ENCODE measurements at regions not wholly inside any gene's neighbourhood (a gene's known extent, or its start where the extent isn't known, plus 50 kb on each side); places are given as distances from the start of the nearest gene placed in this dataset.
A peak's percentile ranks its signal among the peaks of the same experiment; 100 is the strongest.
"Not testable (repeated sequence)": the region's sequence is repeated elsewhere in the genome, so short reads cannot be mapped to it uniquely, and the experiment has no call there.

DNA sequence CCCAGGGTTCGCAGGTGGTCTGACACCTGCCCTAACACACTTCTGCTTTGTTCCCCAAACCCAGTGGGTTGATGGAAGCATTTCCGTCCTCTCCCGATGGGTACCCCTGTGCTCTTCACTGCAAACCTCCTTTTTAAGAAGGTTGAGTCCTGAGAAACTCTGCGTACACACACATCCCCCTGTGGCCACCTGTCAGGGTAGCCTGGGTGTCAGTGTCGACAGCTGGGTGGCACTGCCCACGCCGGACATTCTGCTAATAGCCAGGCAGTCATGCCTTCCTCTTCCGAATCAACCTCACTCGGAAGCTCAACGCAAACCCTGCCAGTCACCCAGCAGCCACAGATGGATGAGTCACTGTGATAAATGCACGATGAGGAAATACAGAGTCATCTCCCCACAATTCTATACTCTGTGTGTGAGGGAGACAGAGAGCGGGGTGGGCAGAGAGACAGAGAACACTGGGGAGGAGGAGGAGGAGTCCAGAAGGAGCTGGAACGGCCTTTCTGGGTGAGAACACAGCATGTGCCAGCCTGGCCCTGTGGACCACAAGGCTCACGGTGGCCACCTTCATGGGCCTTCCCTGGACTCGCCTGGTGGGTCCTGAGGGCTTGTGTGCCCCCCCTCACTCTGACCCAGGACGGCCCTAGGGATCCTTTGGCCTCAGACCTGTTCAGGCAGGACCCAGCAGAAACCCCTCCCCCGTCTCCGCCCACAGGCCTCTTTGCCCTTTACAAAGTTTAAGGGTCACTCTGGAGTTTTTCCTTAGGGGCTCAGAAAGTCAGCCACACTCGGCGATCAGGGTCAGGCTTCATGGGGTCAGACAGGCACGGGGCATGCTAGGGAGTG is 4477.7 kb upstream of the TPTE start:
- H3K4me3 ChIP-seq (replicated peaks; ENCODE audit: insufficient read depth, low read length), result not testable (repeated sequence)

DNA sequence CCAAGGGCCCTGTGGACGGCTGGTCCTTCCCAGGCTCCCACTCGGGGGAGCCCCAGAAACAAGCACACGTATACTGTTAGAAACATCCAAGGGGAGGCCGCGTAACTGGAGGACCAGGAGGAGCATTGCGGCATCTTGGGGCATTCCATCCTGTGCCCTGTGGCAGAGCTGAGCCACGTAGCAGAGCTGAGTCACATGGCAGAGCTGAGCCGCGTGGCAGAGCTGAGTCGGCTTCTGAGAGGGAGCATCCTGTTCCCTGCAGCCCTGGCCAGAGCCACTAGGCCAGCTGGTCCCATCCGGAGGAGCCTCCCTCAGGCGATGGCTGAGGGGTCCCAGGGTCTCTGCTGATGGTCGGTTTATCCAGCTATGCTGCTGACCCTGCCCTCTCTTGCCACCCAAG is 4476.7 kb upstream of the TPTE start:
- H3K4me3 ChIP-seq (replicated peaks; ENCODE audit: insufficient read depth, low read length); H3K27me3 ChIP-seq (ENCODE audit: insufficient read depth, poor library complexity, severe bottlenecking); H3K27ac ChIP-seq (replicated peaks); DNase-seq (ENCODE audit: low read depth in 1 of 2, low spot score in 1 of 2): not testable (repeated sequence)

More for the DNA sequence above, 4477.7 kb upstream of the TPTE start:
- H3K27ac ChIP-seq (replicated peaks); H3K27me3 ChIP-seq (ENCODE audit: insufficient read depth, poor library complexity, severe bottlenecking): not testable (repeated sequence)
- peak in 1 of 2 experiments; percentile 11 for DNase-seq (ENCODE audit: low read depth in 1 of 2, low spot score in 1 of 2)

DNA sequence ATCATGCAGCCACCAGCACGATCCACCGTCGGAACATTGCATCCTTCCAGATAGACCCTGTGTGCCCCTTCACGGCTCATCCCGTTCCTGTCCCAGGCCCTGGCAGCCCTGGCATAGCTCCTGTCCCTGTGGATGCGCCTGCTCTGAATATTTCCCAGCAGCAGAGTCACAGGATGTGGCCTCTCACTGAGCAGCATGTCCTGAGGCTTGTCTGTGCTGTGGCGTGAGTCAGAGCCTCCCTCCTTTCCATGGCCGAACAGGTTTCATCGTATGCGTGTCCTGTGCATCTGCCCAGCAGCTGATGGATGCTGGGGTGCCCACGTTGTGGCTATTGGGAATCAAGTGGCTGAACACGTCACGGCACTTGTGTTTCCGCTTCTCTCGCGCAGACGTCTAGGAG is 4471.5 kb upstream of the TPTE start:
- DNase-seq (ENCODE audit: low read depth in 1 of 2, low spot score in 1 of 2), result not testable (repeated sequence)

DNA sequence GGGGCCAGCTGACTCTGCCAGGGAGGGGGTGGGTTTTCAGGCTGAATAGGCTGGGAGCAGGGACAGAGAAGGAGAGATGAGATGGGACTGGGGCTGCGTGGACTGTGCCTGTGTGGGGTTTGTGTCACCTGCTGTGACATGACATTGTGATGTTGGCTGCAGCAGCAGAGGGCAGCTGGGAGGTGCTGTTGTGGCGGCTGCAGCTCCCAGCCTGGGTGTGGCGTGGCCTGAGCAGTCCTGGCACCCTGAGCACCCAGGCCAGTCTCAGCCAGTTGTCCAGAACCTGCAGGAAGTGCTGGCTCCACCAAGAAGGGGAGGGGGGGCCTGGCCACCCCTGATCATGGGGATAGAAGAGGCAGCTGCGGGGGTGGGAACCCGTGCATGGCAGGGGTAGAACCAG is 4469.3 kb upstream of the TPTE start:
- not testable (repeated sequence) for DNase-seq (ENCODE audit: low read depth in 1 of 2, low spot score in 1 of 2); H3K27me3 ChIP-seq (ENCODE audit: insufficient read depth, poor library complexity, severe bottlenecking); H3K27ac ChIP-seq (replicated peaks); H3K4me3 ChIP-seq (replicated peaks; ENCODE audit: insufficient read depth, low read length)

More for the DNA sequence above, 4471.5 kb upstream of the TPTE start:
- not testable (repeated sequence) for H3K27me3 ChIP-seq (ENCODE audit: insufficient read depth, poor library complexity, severe bottlenecking); H3K27ac ChIP-seq (replicated peaks); H3K4me3 ChIP-seq (replicated peaks; ENCODE audit: insufficient read depth, low read length)

DNA sequence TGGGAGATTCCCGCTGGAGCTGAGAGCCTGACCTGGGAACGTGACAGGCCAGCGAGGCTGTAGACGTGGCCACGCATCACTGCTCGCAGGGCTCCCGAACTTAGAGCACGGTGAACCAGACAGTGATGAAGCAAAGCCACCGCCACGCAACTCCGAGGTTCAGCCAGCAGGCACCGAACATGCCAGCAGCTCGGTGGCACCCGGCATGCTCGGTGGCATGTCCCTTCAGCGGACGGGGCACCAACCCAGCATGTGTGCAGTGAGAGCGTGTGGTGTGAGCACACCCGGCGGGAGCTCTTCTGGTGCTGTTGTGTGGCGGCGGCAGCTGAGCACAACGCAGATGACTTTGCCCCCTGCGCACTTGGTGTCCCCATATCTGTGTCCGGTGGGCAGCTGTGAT is 4468.2 kb upstream of the TPTE start:
- not testable (repeated sequence) for H3K27me3 ChIP-seq (ENCODE audit: insufficient read depth, poor library complexity, severe bottlenecking); DNase-seq (ENCODE audit: low read depth in 1 of 2, low spot score in 1 of 2); H3K4me3 ChIP-seq (replicated peaks; ENCODE audit: insufficient read depth, low read length); H3K27ac ChIP-seq (replicated peaks)

DNA sequence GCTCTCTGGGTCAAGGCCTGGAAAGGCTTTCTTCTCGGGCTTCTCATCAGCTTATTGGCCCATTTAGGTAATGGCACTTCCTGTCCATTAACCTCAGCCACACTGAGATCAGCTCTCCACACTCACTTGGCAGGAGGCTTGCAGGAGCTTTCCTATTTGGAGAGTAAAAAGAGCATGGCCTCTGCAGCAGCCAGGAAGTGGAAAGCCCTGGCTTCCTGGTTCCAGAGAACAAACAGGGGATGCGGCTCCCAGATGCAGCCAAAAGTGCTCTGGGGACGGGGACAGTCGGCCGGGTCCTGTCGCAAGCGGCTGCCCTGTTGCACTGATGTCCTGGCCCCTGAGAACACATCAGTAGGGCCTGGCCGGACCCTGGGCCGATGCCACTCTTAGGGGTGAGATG is 4462.4 kb upstream of the TPTE start:
- not testable (repeated sequence) for H3K27me3 ChIP-seq (ENCODE audit: insufficient read depth, poor library complexity, severe bottlenecking); DNase-seq (ENCODE audit: low read depth in 1 of 2, low spot score in 1 of 2); H3K4me3 ChIP-seq (replicated peaks; ENCODE audit: insufficient read depth, low read length); H3K27ac ChIP-seq (replicated peaks)

DNA sequence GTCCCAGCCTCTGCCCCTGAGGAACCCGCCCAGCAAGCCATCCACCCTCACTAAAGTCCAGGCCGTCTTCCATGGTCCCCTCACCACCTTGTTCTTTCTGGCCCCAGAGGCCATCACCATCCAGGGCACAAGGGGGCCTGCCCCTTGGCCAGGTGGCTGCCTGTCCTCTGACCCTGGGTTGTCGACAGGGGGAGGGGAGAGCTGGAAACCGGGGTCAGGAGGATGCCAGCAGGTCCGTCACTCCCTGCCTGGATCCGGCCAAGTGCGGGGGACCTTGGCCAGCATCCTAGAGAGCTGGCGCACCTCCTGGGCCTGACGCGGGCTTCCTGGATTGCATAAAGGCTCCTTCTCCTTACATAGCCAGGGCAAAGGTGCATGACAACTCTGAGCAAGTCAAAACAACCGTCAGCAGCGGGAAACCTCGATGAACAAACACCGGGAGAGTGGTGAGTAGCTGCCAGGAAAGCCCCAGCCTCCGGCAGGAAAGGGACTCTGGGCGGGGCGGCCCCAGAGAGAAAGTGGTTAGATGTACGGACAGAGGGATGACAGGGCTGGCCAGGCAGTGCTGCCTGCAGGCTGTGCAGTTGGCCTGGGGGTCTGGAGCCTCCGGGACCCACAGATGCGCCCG is 4461.2 kb upstream of the TPTE start:
- H3K27ac ChIP-seq (replicated peaks); H3K4me3 ChIP-seq (replicated peaks; ENCODE audit: insufficient read depth, low read length); H3K27me3 ChIP-seq (ENCODE audit: insufficient read depth, poor library complexity, severe bottlenecking); DNase-seq (ENCODE audit: low read depth in 1 of 2, low spot score in 1 of 2): not testable (repeated sequence)

DNA sequence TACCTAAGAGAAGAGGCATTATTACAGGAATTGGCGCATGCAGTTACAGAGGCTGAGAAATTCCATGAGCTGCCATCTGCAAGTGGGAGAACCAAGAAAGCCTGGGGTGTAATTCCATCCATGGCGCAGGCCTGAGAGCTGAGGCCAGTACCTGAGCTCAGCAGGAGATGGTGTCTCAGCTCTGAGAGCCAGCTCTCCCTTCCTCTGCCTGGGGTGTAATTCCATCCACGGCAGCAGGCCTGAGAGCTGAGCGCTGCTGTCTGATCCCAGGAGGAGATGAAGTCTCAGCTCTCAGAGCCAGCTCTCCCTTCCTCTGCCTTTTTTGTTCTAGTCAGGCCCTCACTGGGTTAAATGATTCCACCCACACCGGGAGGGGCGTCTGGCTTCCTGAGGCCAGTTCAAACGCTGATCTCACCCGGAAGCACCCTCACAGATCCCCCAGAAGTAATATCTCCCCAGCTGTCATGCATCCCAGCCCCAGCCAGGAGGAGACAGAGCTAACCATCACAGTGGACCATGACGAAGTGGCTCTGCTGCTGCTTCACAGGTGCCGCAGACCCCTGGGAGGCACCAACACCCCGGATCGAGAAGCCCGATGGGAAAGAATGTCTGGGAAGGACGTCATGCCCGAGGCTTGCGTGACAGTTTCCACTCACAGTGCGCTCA is 4454.9 kb upstream of the TPTE start:
- not testable (repeated sequence) for DNase-seq (ENCODE audit: low read depth in 1 of 2, low spot score in 1 of 2); H3K27ac ChIP-seq (replicated peaks); H3K27me3 ChIP-seq (ENCODE audit: insufficient read depth, poor library complexity, severe bottlenecking); H3K4me3 ChIP-seq (replicated peaks; ENCODE audit: insufficient read depth, low read length)

DNA sequence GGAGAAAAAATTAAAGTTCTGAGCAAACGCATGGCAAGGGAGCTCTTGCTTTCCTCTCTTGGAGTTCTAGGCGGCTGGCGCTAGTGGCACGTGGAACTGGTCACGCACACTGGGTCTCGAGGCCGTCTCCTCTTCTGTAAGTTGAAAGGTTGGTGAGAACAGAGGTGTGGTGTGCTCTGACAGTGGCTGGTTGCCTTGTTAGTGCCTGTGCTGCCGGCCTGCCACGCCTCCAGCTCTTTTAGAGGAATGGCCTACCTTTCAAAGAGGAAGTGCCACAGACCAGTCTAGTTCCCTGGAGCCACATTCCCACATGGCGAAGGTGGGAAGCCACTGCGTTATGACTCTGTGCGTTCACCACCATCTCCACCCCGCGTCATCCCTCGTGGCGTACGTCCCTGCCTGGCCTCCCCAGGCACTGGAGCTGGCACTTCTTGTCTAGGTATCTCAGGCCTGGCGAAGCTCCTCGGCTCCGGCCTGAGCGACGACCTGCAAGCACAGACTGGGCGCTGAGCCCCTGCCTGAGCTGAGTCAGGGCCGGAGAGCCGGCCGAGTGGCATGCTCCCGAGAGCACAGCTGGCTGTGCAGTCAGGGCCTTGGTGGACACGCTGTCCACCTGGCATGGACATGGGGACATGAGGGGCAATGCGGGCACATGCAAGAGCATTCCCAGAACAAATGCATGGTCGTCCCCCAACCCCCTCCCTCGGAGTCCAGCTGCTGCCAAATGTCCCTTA is 4453.1 kb upstream of the TPTE start:
- H3K27ac ChIP-seq (replicated peaks); H3K27me3 ChIP-seq (ENCODE audit: insufficient read depth, poor library complexity, severe bottlenecking); H3K4me3 ChIP-seq (replicated peaks; ENCODE audit: insufficient read depth, low read length); DNase-seq (ENCODE audit: low read depth in 1 of 2, low spot score in 1 of 2): not testable (repeated sequence)

DNA sequence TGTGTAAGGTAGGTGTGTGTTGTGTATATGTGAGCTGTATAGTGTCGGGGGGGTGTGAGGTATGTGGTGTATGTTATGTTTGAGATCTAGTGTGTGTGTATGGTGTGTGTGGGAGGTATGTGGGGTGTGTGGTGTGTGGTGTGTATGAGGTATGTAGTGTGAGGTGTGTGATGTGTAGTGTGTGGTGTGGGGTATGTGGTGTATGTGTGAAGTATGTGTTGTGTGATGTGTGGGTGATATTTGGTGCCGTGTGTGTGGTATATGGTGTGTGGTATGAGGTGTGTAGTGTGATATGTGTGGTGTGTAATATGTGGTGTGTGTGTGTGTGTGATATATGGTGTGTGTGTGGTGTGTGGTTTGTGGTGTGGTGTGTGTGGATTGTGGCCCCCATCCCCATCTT is 4451.2 kb upstream of the TPTE start:
- not testable (repeated sequence) for H3K27ac ChIP-seq (replicated peaks); H3K4me3 ChIP-seq (replicated peaks; ENCODE audit: insufficient read depth, low read length); DNase-seq (ENCODE audit: low read depth in 1 of 2, low spot score in 1 of 2); H3K27me3 ChIP-seq (ENCODE audit: insufficient read depth, poor library complexity, severe bottlenecking)

DNA sequence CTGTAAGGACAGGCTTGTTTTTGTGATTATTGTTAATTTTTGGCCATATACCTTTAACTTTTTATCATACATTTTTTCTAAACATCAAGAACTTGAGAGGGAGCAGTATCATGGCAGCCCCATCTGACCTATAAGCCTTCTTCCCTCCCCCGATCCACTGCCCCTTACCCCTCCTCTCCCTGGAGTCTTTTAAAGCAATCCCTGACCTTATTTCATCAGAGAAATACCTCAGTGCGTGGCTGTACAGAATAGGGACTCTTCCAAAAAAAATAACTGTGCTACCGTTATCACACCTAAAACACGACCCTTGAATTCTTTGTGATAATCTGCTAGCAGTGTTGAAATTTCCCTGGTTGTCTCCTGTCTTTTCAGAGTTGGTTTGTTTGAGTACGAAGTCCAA is 4448.7 kb upstream of the TPTE start:
- DNase-seq (ENCODE audit: low read depth in 1 of 2, low spot score in 1 of 2); H3K27ac ChIP-seq (replicated peaks); H3K4me3 ChIP-seq (replicated peaks; ENCODE audit: insufficient read depth, low read length); H3K27me3 ChIP-seq (ENCODE audit: insufficient read depth, poor library complexity, severe bottlenecking): not testable (repeated sequence)

DNA sequence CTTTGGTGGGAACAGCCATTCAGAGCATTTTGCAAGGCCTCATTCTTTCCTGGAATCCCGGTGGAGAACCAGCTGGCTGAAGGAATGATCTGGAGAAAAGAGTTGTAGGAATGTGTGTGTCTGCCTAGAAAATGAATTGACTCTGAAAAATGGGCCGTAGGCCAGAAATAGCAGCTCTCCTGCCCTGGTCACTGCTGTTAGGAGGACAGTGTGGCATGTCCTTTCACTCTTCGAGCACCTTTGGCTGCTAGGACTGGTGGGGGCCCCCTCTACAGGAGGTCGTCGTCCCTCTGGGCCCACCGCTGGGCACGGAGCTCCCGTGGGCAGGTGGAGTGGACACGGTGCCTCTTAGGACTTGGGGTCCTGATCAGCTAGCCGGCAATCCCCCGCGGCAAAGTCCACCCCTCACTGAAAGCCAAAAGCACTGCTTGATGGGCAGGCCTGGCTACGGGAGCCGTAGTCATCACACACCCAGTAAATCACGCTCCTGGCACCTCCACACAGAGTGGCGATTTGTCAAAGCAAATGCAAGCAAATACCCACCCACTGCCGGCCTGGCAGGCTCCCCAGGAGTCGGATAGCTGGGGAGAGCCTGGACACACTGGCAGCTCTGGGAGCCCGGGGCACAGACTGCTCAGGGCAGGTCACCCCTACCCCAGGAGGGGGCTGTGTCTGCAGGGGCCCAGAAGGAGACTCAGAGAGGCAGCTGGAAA is 4447.2 kb upstream of the TPTE start:
- not testable (repeated sequence) for DNase-seq (ENCODE audit: low read depth in 1 of 2, low spot score in 1 of 2); H3K4me3 ChIP-seq (replicated peaks; ENCODE audit: insufficient read depth, low read length); H3K27ac ChIP-seq (replicated peaks); H3K27me3 ChIP-seq (ENCODE audit: insufficient read depth, poor library complexity, severe bottlenecking)

DNA sequence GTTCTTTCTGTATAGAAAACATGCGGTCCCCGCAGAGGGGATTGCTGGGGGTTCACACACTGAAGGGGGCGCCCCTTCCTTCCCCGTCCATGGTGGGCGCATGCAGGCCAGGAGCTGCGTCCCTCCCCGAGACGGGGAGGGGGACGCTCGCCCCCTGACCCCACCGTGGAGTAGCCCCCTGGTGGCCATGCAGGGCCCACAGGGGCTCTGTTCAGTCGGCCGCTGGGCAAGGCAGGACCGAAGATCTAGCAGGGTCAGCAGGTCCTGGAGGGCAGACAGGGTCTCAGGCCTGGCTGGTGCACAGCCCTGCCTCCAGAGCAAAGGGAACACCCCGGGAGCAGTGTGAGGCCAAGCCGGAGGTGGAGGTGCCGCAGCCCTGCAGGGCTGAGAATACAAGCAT is 4446.4 kb upstream of the TPTE start:
- not testable (repeated sequence) for H3K27ac ChIP-seq (replicated peaks); DNase-seq (ENCODE audit: low read depth in 1 of 2, low spot score in 1 of 2); H3K27me3 ChIP-seq (ENCODE audit: insufficient read depth, poor library complexity, severe bottlenecking); H3K4me3 ChIP-seq (replicated peaks; ENCODE audit: insufficient read depth, low read length)

DNA sequence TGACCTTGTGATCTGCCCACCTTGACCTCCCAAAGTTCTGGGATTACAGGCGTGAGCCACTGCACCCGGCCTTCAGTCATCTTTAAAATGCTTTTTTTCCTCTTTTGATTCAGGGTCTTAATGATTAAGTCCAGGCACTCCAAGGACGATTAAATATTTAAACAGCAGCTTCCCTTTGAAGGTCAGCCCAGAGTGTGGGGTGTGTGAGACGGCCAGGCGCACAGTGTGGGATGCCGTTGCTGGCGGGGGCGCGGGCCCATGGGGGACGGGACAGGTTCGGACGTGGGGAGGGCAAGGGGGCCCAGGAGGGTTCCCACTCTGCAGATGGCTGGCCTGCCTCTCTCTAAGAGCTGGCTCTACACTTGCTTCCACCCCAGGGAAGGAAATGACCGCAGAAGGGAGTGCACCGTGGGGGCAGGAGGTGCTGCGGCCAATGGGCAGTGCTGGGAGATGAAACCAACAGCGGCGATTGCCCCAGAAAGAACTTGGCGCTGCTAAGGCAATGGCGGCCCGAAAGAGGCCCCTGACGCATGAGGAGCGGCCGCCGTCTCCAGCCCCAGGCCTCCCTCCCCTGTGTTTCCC is 4445.7 kb upstream of the TPTE start:
- not testable (repeated sequence) for H3K27me3 ChIP-seq (ENCODE audit: insufficient read depth, poor library complexity, severe bottlenecking); DNase-seq (ENCODE audit: low read depth in 1 of 2, low spot score in 1 of 2); H3K4me3 ChIP-seq (replicated peaks; ENCODE audit: insufficient read depth, low read length); H3K27ac ChIP-seq (replicated peaks)
